ENCODE measurements at regions not wholly inside any gene's neighbourhood (a gene's known extent, or its start where the extent isn't known, plus 50 kb on each side); places are given as distances from the start of the nearest gene placed in this dataset.

DNA sequence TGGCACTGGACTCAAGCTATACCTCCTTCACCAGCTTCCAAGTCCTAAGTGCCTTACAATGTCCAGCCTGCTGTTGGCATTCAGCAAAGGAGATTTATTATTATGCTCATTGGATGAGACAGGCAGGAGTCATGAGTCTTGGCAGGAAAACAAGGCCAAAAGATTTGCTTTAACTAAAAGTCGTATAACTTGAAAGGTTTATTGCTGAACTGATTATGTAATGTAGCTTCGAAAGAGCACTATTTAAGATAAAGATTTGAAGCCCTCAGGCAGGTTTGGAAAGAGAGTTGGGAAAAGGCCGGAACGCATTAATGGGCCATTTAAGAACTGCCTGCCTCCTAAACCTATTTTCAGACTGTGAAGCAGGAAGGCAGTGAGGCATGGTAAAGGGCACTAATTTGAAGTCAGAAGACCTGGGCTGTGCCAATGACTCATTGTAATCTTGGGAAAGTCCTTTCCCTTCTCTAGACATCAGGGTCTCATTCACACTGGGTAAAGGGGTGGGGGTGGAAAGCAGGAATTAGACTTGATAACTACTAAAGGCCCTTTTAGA, 280.5 kb upstream of the EDA2R start:
- no peak overlapping the region for H3K4me3 ChIP-seq
- no peak for DNase-seq
- no peaks in the 10 kb centered on the region for H3K27me3 ChIP-seq
- no peaks in the 10 kb centered on the region for H3K9me3 ChIP-seq
- WGBS, 2 donors, result 41 to 42% methylated on average over 4 of the region's 4 CpGs
- no peaks in the 10 kb centered on the region for H3K4me1 ChIP-seq
- intact Hi-C loops (cut with DNase I; ENCODE audit: low total_unique reads), result no loop called here
- H3K36me3 ChIP-seq (ENCODE audit: low read depth, missing control alignments), result no peaks in the 10 kb centered on the region
- H3K27ac ChIP-seq, result no peak overlapping the region
- TF ChIP-seq, protein P1, sequence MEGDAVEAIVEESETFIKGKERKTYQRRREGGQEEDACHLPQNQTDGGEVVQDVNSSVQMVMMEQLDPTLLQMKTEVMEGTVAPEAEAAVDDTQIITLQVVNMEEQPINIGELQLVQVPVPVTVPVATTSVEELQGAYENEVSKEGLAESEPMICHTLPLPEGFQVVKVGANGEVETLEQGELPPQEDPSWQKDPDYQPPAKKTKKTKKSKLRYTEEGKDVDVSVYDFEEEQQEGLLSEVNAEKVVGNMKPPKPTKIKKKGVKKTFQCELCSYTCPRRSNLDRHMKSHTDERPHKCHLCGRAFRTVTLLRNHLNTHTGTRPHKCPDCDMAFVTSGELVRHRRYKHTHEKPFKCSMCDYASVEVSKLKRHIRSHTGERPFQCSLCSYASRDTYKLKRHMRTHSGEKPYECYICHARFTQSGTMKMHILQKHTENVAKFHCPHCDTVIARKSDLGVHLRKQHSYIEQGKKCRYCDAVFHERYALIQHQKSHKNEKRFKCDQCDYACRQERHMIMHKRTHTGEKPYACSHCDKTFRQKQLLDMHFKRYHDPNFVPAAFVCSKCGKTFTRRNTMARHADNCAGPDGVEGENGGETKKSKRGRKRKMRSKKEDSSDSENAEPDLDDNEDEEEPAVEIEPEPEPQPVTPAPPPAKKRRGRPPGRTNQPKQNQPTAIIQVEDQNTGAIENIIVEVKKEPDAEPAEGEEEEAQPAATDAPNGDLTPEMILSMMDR (IDR thresholded peaks at IDR 0.05), result no peak
- TF ChIP-seq POLR2A (IDR thresholded peaks at IDR 0.05), result no peak

DNA sequence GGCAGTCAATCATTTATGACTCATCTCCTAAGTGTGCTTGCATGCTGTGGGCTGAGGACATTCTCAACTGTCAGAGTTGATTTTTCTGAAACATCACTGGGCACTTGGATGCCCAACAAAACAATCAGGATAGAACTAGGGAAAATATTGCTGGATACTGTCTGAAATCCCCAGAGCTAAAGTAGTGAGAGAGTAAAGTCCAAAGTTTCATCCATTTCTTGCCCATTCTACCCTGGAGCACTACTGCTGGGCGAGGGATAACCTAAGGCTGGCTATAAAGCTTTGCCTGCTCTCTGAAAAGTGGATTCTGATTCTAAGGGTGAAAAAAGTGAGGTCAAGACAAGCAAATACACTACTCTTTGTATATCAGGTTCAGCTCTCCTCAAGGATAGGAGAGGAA, 279.6 kb upstream of the EDA2R start:
- no peak for DNase-seq
- no peaks in the 10 kb centered on the region for H3K9me3 ChIP-seq
- H3K4me3 ChIP-seq, result no peak overlapping the region
- WGBS, 2 donors, result 56 to 61% methylated on average over 1 of the region's 1 CpG
- no peaks in the 10 kb centered on the region for H3K27me3 ChIP-seq
- no peaks in the 10 kb centered on the region for H3K36me3 ChIP-seq (ENCODE audit: low read depth, missing control alignments)
- TF ChIP-seq, protein P1 (IDR thresholded peaks at IDR 0.05), result no peak
- no peak for TF ChIP-seq POLR2A (IDR thresholded peaks at IDR 0.05)
- intact Hi-C loops (cut with DNase I; ENCODE audit: low total_unique reads), result no loop called here
- H3K27ac ChIP-seq, result no peak overlapping the region
- no peaks in the 10 kb centered on the region for H3K4me1 ChIP-seq

DNA sequence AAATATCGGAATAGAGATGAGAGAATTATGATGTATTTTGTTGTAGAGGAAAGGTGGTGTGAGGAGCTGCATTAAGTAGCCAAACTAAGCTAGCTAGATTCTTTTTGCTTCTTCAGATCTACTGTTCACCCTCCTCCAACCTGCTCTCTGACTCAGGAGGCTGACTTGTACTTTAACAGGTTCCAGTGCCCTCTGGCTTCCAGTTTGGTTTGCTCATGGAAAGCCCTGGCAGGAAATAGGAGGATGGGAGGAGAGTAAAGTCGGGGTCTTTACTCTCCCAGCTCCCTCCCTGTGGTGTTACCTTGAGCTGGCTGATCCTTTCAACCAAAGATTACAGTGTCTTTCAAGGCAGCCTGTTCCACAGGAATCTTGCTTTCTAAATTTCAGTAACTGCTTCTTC, 277.0 kb upstream of the EDA2R start:
- intact Hi-C loops (cut with DNase I; ENCODE audit: low total_unique reads), result no loop called here
- Histone ChIP-seq H3K4me3 (no peak overlapping the region), H3K27me3 (no peaks in the 10 kb centered on the region), H3K4me1 (no peaks in the 10 kb centered on the region), H3K36me3 (ENCODE audit: low read depth, missing control alignments) (no peaks in the 10 kb centered on the region), H3K9me3 (no peaks in the 10 kb centered on the region), H3K27ac (no peak overlapping the region)
- WGBS, 2 donors, result 64 to 69% methylated on average over 2 of the region's 2 CpGs
- TF ChIP-seq, protein P1 (IDR thresholded peaks at IDR 0.05), result no peak
- TF ChIP-seq POLR2A (IDR thresholded peaks at IDR 0.05), result no peak
- no peak for DNase-seq

DNA sequence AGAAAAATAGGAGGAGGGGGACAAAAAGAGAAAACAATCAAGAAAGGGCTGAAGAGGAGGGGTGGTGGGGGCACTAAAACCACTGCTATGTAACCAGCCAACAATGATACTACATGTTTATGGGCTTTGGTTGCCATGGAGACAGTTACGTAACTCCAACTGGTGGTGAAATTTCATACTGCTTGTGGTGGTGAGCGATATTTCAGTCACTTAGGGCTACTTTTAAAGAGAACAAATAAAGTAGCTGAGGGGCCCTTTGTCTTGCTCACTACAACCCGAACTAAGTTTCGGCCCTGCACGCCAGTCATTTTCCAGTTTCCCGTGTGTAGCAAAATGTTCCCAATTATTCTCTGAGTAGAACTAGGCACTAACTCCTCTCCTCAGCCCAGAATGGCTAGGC, 275.2 kb upstream of the EDA2R start:
- TF ChIP-seq, protein P1 (IDR thresholded peaks at IDR 0.05), result no peak
- no peak for TF ChIP-seq POLR2A (IDR thresholded peaks at IDR 0.05)

DNA sequence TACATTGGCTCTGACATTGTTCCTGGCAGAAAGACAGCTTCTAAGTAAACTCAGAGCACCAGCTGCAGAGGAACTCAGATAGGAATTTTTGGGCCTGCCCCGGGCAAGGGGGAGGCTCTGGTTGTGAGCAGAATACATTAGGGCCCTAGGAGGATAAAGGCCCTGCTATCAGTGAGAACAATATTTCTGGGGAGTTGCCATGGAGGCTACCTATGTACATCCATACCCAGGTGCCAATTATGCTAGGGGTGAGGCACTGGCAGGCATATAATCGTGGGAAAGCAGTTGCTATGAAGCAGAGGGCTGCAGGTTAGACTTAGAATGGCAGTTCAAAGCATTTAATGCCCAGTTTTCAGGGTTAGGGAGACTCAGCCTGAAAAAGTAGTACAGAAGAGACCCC, 273.5 kb upstream of the EDA2R start:
- DNase-seq, result no peak
- intact Hi-C loops (cut with DNase I; ENCODE audit: low total_unique reads), result no loop called here
- Histone ChIP-seq H3K4me1 (no peaks in the 10 kb centered on the region), H3K27ac (no peak overlapping the region), H3K27me3 (no peaks in the 10 kb centered on the region), H3K36me3 (ENCODE audit: low read depth, missing control alignments) (no peaks in the 10 kb centered on the region), H3K9me3 (no peaks in the 10 kb centered on the region), H3K4me3 (no peak overlapping the region)
- 33 to 70% methylated on average over 1 to 2 of the region's 2 CpGs for WGBS, 2 donors
- no peak for TF ChIP-seq POLR2A (IDR thresholded peaks at IDR 0.05)
- TF ChIP-seq, protein P1 (IDR thresholded peaks at IDR 0.05), result no peak

More for the DNA sequence above, 275.2 kb upstream of the EDA2R start:
- WGBS, 2 donors, result 49 to 55% methylated on average over 5 to 6 of the region's 6 CpGs
- H3K9me3 ChIP-seq, result no peaks in the 10 kb centered on the region
- no peak overlapping the region for H3K27ac ChIP-seq
- no peaks in the 10 kb centered on the region for H3K4me1 ChIP-seq
- no peak for DNase-seq
- intact Hi-C loops (cut with DNase I; ENCODE audit: low total_unique reads), result no loop called here
- H3K36me3 ChIP-seq (ENCODE audit: low read depth, missing control alignments), result no peaks in the 10 kb centered on the region
- H3K27me3 ChIP-seq, result no peaks in the 10 kb centered on the region
- H3K4me3 ChIP-seq, result no peak overlapping the region
